ENCODE measurements at regions not wholly inside any gene's neighbourhood (a gene's known extent, or its start where the extent isn't known, plus 50 kb on each side); places are given as distances from the start of the nearest gene placed in this dataset.

DNA sequence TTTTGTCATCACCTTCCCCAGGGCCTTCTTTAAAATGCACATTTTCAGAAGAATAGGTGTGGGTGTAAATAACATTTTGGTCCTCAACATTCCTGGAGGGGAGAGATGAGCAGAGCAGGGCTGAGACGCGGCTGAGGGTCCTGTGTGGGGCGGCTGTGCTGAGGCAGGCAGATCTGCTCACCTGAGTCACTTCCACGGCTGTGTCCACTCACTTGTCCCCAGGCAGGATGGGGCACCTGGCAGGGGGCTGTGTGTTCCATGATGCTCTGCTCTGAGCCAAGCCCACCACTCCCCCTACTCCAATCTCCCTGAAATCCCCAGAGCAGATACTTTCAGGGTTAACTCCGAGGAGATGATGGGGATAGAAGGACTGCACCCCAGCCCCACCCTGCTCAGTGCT, 93.8 kb downstream of the GLRX3 start:
- ChIA-PET POLR2A (no interaction called here), CTCF (no interaction called here)
- Mint-ChIP-seq H3K4me3 (no peak overlapping the region), H3K27ac (no peak overlapping the region), H3K36me3 (peaks cover 0 to 20% (median 10%) of the 10 kb centered on the region in 5 donors), H3K9me3 (peaks cover 5 to 23% (median 12%) of the 10 kb centered on the region in 11 donors), H3K27me3 (peaks cover 0 to under 1% (median 0%) of the 10 kb centered on the region in 5 donors), H3K4me1 (no peaks in the 10 kb centered on the region)
- ATAC-seq, result no peak
- H3K27ac ChIP-seq (ENCODE audit: low read depth, low read length), result no peak overlapping the region
- no peaks in the 10 kb centered on the region for H3K27me3 ChIP-seq (ENCODE audit: control insufficient read depth in 2 of 2, insufficient read depth in 2 of 2, low read length in 2 of 2)
- H3K36me3 ChIP-seq (ENCODE audit: control insufficient read depth in 2 of 3, insufficient read depth in 3 of 3, low read length in 3 of 3), result no peaks in the 10 kb centered on the region
- intact Hi-C loops (cut with micrococcal nuclease), result no loop called here
- no peak overlapping the region for H3K4me3 ChIP-seq (ENCODE audit: low read length)
- no peaks in the 10 kb centered on the region for H3K9me3 ChIP-seq (ENCODE audit: control insufficient read depth in 2 of 3, low read length in 3 of 3)
- DNase-seq, result no peak
- H3K4me1 ChIP-seq (ENCODE audit: control insufficient read depth in 2 of 2, insufficient read depth in 2 of 2, low read length in 2 of 2), result no peaks in the 10 kb centered on the region

GRCh38 chr10:130230611-130231010, 94.4 kb downstream of the GLRX3 start:
- Histone ChIP-seq H3K4me1 (ENCODE audit: control insufficient read depth in 2 of 2, insufficient read depth in 2 of 2, low read length in 2 of 2) (no peaks in the 10 kb centered on the region), H3K9me3 (ENCODE audit: control insufficient read depth in 2 of 3, low read length in 3 of 3) (no peaks in the 10 kb centered on the region), H3K36me3 (ENCODE audit: control insufficient read depth in 2 of 3, insufficient read depth in 3 of 3, low read length in 3 of 3) (no peaks in the 10 kb centered on the region), H3K27me3 (ENCODE audit: control insufficient read depth in 2 of 2, insufficient read depth in 2 of 2, low read length in 2 of 2) (no peaks in the 10 kb centered on the region), H3K27ac (ENCODE audit: low read depth, low read length) (no peak overlapping the region), H3K4me3 (ENCODE audit: low read length) (no peak overlapping the region)
- H3K36me3 Mint-ChIP-seq, result peaks cover 0 to 21% (median 10%) of the 10 kb centered on the region in 5 donors
- CTCF ChIA-PET, result no interaction called here
- H3K9me3 Mint-ChIP-seq, result peaks cover 5 to 23% (median 12%) of the 10 kb centered on the region in 11 donors
- no peak for ATAC-seq
- no peak overlapping the region for H3K4me3 Mint-ChIP-seq
- H3K27ac Mint-ChIP-seq, result no peak overlapping the region
- no peaks in the 10 kb centered on the region for H3K4me1 Mint-ChIP-seq
- no peak for DNase-seq
- POLR2A ChIA-PET, result no interaction called here
- intact Hi-C loops (cut with micrococcal nuclease), result no loop called here
- no peaks in the 10 kb centered on the region for H3K27me3 Mint-ChIP-seq

DNA sequence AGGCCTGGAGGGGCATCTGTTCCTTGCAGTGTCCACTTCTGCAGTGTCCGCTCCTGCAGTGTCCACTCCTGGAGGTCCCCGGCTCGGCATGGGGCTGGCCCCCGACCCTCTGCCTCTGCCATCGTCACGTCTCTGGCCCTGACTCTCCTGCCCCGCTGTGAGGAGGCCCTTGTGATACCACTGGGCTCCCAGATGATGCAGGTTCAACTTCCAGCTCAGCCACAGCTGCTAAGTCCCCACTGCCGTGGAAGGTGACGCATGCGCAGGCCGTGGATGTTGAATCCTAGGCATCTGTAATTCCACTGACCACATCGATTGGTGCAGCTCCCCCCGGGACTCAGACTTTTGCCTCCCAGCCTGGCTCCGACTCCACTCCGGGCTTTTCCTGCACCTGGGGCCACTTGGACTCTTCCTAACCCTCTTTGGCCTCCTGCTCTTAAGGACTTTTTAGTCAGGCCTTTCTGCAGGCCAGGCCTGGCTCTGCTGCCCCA, 95.1 kb downstream of the GLRX3 start:
- no peaks in the 10 kb centered on the region for H3K4me1 Mint-ChIP-seq
- no peaks in the 10 kb centered on the region for H3K4me1 ChIP-seq (ENCODE audit: control insufficient read depth in 2 of 2, insufficient read depth in 2 of 2, low read length in 2 of 2)
- no peaks in the 10 kb centered on the region for H3K9me3 ChIP-seq (ENCODE audit: control insufficient read depth in 2 of 3, low read length in 3 of 3)
- no peak overlapping the region for H3K4me3 Mint-ChIP-seq
- H3K36me3 Mint-ChIP-seq, result peaks cover 0 to 20% (median 10%) of the 10 kb centered on the region in 5 donors
- peaks cover 5 to 23% (median 12%) of the 10 kb centered on the region in 11 donors for H3K9me3 Mint-ChIP-seq
- no peaks in the 10 kb centered on the region for H3K27me3 ChIP-seq (ENCODE audit: control insufficient read depth in 2 of 2, insufficient read depth in 2 of 2, low read length in 2 of 2)
- ATAC-seq (no peak), DNase-seq (no peak)
- intact Hi-C loops (cut with micrococcal nuclease), result no loop called here
- H3K27ac Mint-ChIP-seq, result no peak overlapping the region
- no peaks in the 10 kb centered on the region for H3K27me3 Mint-ChIP-seq
- ChIA-PET POLR2A (no interaction called here), CTCF (no interaction called here)
- H3K27ac ChIP-seq (ENCODE audit: low read depth, low read length), result no peak overlapping the region
- H3K4me3 ChIP-seq (ENCODE audit: low read length), result no peak overlapping the region
- no peaks in the 10 kb centered on the region for H3K36me3 ChIP-seq (ENCODE audit: control insufficient read depth in 2 of 3, insufficient read depth in 3 of 3, low read length in 3 of 3)

DNA sequence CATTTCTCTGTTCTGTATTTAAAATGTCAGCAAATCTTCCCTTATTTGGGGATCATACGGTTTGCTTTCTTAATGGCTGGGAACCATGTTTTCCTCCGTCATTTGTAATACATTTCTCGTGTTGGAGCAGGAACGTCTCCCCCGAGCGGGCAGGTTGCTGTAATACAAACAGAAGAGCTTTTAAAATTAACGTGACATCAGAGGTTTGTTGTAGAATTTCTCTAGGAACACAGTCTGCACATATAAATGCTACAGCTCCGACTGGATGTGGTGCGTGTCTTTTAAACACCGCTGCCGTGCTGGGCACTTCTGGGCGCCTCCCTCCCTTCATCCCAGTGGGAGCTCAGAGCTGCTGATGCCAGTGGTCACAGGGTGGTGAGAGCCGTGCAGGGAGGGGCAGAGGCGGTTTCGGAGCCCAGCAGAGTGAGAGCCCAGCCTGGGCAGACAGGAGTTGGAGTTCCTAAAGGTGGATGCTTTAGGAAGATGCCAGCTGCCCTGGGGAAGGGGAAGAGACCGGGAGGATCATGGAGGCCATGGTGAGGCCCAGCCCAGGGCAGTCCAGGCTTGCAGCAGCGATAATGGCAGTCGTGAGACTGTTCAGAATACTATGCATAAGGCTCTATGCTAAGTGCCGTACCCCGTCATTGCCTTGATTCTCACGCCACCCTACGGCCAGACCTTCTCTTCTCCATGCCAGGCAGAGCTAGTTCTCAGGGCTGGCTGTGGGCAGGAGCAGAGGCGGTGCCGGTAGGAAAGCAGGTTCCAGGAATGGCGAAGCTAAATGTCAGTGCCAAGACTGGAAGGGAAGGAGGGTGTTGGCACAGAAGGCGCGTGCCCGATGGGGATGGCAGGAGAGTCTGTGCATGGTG, 96.2 kb downstream of the GLRX3 start:
- no peak for ATAC-seq
- peaks cover 0 to 18% (median 7%) of the 10 kb centered on the region in 5 donors for H3K36me3 Mint-ChIP-seq
- H3K4me3 Mint-ChIP-seq, result no peak overlapping the region
- CTCF ChIA-PET, result no interaction called here
- H3K9me3 Mint-ChIP-seq, result peaks cover 1 to 13% (median 6%) of the 10 kb centered on the region in 11 donors
- no peaks in the 10 kb centered on the region for H3K27me3 Mint-ChIP-seq
- Histone ChIP-seq H3K4me1 (ENCODE audit: control insufficient read depth in 2 of 2, insufficient read depth in 2 of 2, low read length in 2 of 2) (no peaks in the 10 kb centered on the region), H3K36me3 (ENCODE audit: control insufficient read depth in 2 of 3, insufficient read depth in 3 of 3, low read length in 3 of 3) (no peaks in the 10 kb centered on the region), H3K27me3 (ENCODE audit: control insufficient read depth in 2 of 2, insufficient read depth in 2 of 2, low read length in 2 of 2) (no peaks in the 10 kb centered on the region), H3K9me3 (ENCODE audit: control insufficient read depth in 2 of 3, low read length in 3 of 3) (no peaks in the 10 kb centered on the region), H3K4me3 (ENCODE audit: low read length) (no peak overlapping the region), H3K27ac (ENCODE audit: low read depth, low read length) (no peak overlapping the region)
- no peak overlapping the region for H3K27ac Mint-ChIP-seq
- POLR2A ChIA-PET, result no interaction called here
- no peaks in the 10 kb centered on the region for H3K4me1 Mint-ChIP-seq
- intact Hi-C loops (cut with micrococcal nuclease), result no loop called here
- DNase-seq, result no peak

GRCh38 chr10:130233035-130233360, 96.8 kb downstream of the GLRX3 start:
- H3K4me3 Mint-ChIP-seq, result no peak overlapping the region
- H3K36me3 ChIP-seq (ENCODE audit: control insufficient read depth in 2 of 3, insufficient read depth in 3 of 3, low read length in 3 of 3), result no peaks in the 10 kb centered on the region
- peaks cover 0 to 13% (median 4%) of the 10 kb centered on the region in 5 donors for H3K36me3 Mint-ChIP-seq
- ChIA-PET CTCF (no interaction called here), POLR2A (no interaction called here)
- H3K9me3 Mint-ChIP-seq, result peaks cover 0 to 7% (median 5%) of the 10 kb centered on the region in 11 donors
- DNase-seq (no peak), ATAC-seq (no peak)
- H3K4me3 ChIP-seq (ENCODE audit: low read length), result no peak overlapping the region
- H3K27me3 Mint-ChIP-seq, result no peaks in the 10 kb centered on the region
- intact Hi-C loops (cut with micrococcal nuclease), result no loop called here
- H3K27ac ChIP-seq (ENCODE audit: low read depth, low read length), result no peak overlapping the region
- H3K27ac Mint-ChIP-seq, result no peak overlapping the region
- H3K27me3 ChIP-seq (ENCODE audit: control insufficient read depth in 2 of 2, insufficient read depth in 2 of 2, low read length in 2 of 2), result no peaks in the 10 kb centered on the region
- no peaks in the 10 kb centered on the region for H3K9me3 ChIP-seq (ENCODE audit: control insufficient read depth in 2 of 3, low read length in 3 of 3)
- no peaks in the 10 kb centered on the region for H3K4me1 Mint-ChIP-seq
- H3K4me1 ChIP-seq (ENCODE audit: control insufficient read depth in 2 of 2, insufficient read depth in 2 of 2, low read length in 2 of 2), result no peaks in the 10 kb centered on the region

GRCh38 chr10:130233426-130233825, 97.2 kb downstream of the GLRX3 start:
- POLR2A ChIA-PET, result no interaction called here
- Histone ChIP-seq H3K4me3 (ENCODE audit: low read length) (no peak overlapping the region), H3K36me3 (ENCODE audit: control insufficient read depth in 2 of 3, insufficient read depth in 3 of 3, low read length in 3 of 3) (no peaks in the 10 kb centered on the region), H3K4me1 (ENCODE audit: control insufficient read depth in 2 of 2, insufficient read depth in 2 of 2, low read length in 2 of 2) (no peaks in the 10 kb centered on the region), H3K27ac (ENCODE audit: low read depth, low read length) (no peak overlapping the region), H3K27me3 (ENCODE audit: control insufficient read depth in 2 of 2, insufficient read depth in 2 of 2, low read length in 2 of 2) (no peaks in the 10 kb centered on the region), H3K9me3 (ENCODE audit: control insufficient read depth in 2 of 3, low read length in 3 of 3) (no peaks in the 10 kb centered on the region)
- Mint-ChIP-seq H3K4me3 (no peak overlapping the region), H3K4me1 (no peaks in the 10 kb centered on the region), H3K27me3 (no peaks in the 10 kb centered on the region), H3K36me3 (peaks cover 0 to 9% (median 2%) of the 10 kb centered on the region in 5 donors), H3K27ac (no peak overlapping the region), H3K9me3 (peaks cover 0 to 3% (median 2%) of the 10 kb centered on the region in 11 donors)
- CTCF ChIA-PET, result no interaction called here
- intact Hi-C loops (cut with micrococcal nuclease), result no loop called here
- ATAC-seq, result no peak
- DNase-seq, result no peak
